IMR-90 (cell line): ENCODE measurements at regions not wholly inside any gene's neighbourhood (a gene's known extent, or its start where the extent isn't known, plus 50 kb on each side); places are given as distances from the start of the nearest gene placed in this dataset.

Experiments used
- BHLHE40 ChIP-seq: fragments of 150-350 bp; IDR thresholded peaks from 2 replicates; pipeline ENCODE4 v1.6.1; 2016; ENCODE audit warnings: mild to moderate bottlenecking, low read depth, low read length
- POLR2A ChIP-seq: IDR thresholded peaks from 2 replicates; pipeline ENCODE4 v1.6.1; 2012; ENCODE audit warnings: mild to moderate bottlenecking, low read depth, low read length
- RFX5 ChIP-seq: IDR thresholded peaks from 2 replicates; pipeline ENCODE4 v1.8.0; 2012; ENCODE audit warnings: low read depth, mild to moderate bottlenecking, low read length, moderate library complexity
- TF ChIP-seq, protein P1 (sequence below): conservative IDR thresholded peaks from 2 replicates; pipeline ENCODE4 v1.5.1; 2012; ENCODE audit warnings: mild to moderate bottlenecking, low read depth, low read length, improper control_type of control experiment
- TF ChIP-seq, protein P2 (sequence below): fragments of 150-350 bp; IDR thresholded peaks from 2 replicates; pipeline ENCODE4 v1.6.1; 2017; ENCODE audit warnings: mild to moderate bottlenecking, antibody characterized with exemption, low read length, low read depth

DNA sequence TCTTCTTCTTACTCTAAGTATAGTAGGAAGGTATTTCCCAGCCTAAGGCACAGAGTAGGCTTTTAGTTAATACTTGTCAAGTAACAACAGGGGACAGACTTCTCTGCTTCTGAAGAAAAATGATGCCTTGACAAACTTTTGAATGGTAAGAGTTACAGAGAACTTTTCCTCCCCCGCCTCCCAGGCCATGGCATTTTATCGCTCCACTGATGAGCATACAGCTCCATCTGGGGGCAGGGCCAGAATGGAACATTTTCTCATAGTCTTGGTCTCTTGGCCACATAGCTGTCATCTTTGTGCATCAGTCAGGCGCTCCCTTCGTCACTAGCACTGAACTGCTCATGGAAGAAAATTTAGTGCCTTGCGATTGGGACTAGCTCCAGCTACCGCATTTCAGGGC is 1066.8 kb upstream of the CITED2 start:
- no peak for TF ChIP-seq BHLHE40
- TF ChIP-seq POLR2A, result no peak
- TF ChIP-seq, protein P1, sequence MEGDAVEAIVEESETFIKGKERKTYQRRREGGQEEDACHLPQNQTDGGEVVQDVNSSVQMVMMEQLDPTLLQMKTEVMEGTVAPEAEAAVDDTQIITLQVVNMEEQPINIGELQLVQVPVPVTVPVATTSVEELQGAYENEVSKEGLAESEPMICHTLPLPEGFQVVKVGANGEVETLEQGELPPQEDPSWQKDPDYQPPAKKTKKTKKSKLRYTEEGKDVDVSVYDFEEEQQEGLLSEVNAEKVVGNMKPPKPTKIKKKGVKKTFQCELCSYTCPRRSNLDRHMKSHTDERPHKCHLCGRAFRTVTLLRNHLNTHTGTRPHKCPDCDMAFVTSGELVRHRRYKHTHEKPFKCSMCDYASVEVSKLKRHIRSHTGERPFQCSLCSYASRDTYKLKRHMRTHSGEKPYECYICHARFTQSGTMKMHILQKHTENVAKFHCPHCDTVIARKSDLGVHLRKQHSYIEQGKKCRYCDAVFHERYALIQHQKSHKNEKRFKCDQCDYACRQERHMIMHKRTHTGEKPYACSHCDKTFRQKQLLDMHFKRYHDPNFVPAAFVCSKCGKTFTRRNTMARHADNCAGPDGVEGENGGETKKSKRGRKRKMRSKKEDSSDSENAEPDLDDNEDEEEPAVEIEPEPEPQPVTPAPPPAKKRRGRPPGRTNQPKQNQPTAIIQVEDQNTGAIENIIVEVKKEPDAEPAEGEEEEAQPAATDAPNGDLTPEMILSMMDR, result peak; percentile 57
- TF ChIP-seq, protein P2, sequence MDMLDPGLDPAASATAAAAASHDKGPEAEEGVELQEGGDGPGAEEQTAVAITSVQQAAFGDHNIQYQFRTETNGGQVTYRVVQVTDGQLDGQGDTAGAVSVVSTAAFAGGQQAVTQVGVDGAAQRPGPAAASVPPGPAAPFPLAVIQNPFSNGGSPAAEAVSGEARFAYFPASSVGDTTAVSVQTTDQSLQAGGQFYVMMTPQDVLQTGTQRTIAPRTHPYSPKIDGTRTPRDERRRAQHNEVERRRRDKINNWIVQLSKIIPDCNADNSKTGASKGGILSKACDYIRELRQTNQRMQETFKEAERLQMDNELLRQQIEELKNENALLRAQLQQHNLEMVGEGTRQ, result no peak
- no peak for TF ChIP-seq RFX5
